ENCODE measurements at regions not wholly inside any gene's neighbourhood (a gene's known extent, or its start where the extent isn't known, plus 50 kb on each side); places are given as distances from the start of the nearest gene placed in this dataset.
"Not testable (repeated sequence)": the region's sequence is repeated elsewhere in the genome, so short reads cannot be mapped to it uniquely, and the experiment has no call there.

GRCh38 chr7:4319280-4319679 is 362.8 kb upstream of the FOXK1 start:
- no peak for DNase-seq

- DNase-seq = no peak
Observed at GRCh38 chr7:4325732-4326131, 356.4 kb upstream of the FOXK1 start.

GRCh38 chr7:4331711-4332110 is 350.4 kb upstream of the FOXK1 start:
- no peak for DNase-seq

GRCh38 chr7:4338556-4338955 is 343.5 kb upstream of the FOXK1 start:
- DNase-seq = no peak

- no peak for DNase-seq
Observed at GRCh38 chr7:4343272-4344247, 338.5 kb upstream of the FOXK1 start.

- no peak for DNase-seq
Observed at GRCh38 chr7:4345004-4345403, 337.1 kb upstream of the FOXK1 start.

GRCh38 chr7:4352069-4352468 is 330.0 kb upstream of the FOXK1 start:
- DNase-seq = no peak

- DNase-seq = no peak
Observed at GRCh38 chr7:4361774-4362173, 320.3 kb upstream of the FOXK1 start.

- no peak for DNase-seq
Observed at GRCh38 chr7:4383584-4383983, 298.5 kb upstream of the FOXK1 start.

- DNase-seq = no peak
Observed at GRCh38 chr7:4386190-4386589, 295.9 kb upstream of the FOXK1 start.

- not testable (repeated sequence) for DNase-seq
Observed at GRCh38 chr7:4391103-4391502, 291.0 kb upstream of the FOXK1 start.

GRCh38 chr7:4394736-4395135 is 287.4 kb upstream of the FOXK1 start:
- DNase-seq = no peak

- DNase-seq = no peak
Observed at GRCh38 chr7:4399121-4399520, 283.0 kb upstream of the FOXK1 start.

GRCh38 chr7:4399596-4399995 is 282.5 kb upstream of the FOXK1 start:
- no peak for DNase-seq

- DNase-seq = no peak
Observed at GRCh38 chr7:4406288-4407058, 275.6 kb upstream of the FOXK1 start.

GRCh38 chr7:4409946-4410345 is 272.1 kb upstream of the FOXK1 start:
- no peak for DNase-seq

GRCh38 chr7:4416396-4417056 is 265.6 kb upstream of the FOXK1 start:
- DNase-seq = no peak

GRCh38 chr7:4428526-4428925 is 253.6 kb upstream of the FOXK1 start:
- DNase-seq = no peak

GRCh38 chr7:4430227-4430626 is 251.9 kb upstream of the FOXK1 start:
- DNase-seq = no peak

- no peak for DNase-seq
Observed at GRCh38 chr7:4434306-4434705, 247.8 kb upstream of the FOXK1 start.

GRCh38 chr7:4436361-4436895 is 245.7 kb upstream of the FOXK1 start:
- no peak for DNase-seq

GRCh38 chr7:4436936-4437335 is 245.2 kb upstream of the FOXK1 start:
- no peak for DNase-seq

GRCh38 chr7:4437916-4438315 is 244.2 kb upstream of the FOXK1 start:
- no peak for DNase-seq
